ENCODE measurements at regions not wholly inside any gene's neighbourhood (a gene's known extent, or its start where the extent isn't known, plus 50 kb on each side); places are given as distances from the start of the nearest gene placed in this dataset.

DNA sequence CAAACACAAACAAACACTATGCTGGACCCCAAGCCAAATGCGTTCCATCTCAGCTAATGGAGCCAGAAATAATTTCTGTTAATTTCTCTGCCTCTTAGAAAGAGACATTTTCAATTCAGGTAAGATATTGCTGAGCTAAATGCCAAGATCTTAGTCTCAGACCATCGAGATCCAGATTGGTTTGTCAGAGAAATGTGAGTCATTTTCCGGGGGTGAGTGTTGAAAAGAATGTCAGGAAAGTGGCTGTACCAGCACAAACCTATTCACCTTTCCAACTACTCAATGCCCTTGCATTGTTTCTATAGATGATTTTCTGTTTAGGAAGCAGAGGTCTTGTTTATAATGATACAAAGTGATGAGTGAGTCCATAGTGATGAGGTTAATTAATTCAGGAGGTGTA, 266.8 kb upstream of the TSHZ3 start:
- Histone ChIP-seq H3K27ac (ENCODE audit: low read length) (no peak overlapping the region), H3K9me3 (ENCODE audit: control insufficient read depth, insufficient read depth, low read length) (no peaks in the 10 kb centered on the region), H3K27me3 (ENCODE audit: control insufficient read depth, insufficient read depth, low read length) (no peaks in the 10 kb centered on the region), H3K4me3 (ENCODE audit: low read length) (no peak overlapping the region), H3K4me1 (ENCODE audit: control insufficient read depth, insufficient read depth, low read length) (no peaks in the 10 kb centered on the region), H3K36me3 (ENCODE audit: control insufficient read depth, insufficient read depth, low read length) (no peaks in the 10 kb centered on the region)
- WGBS (ENCODE audit: insufficient coverage, insufficient read length), result no CpG with 5 or more reads among the region's 3 CpGs
- no peak for DNase-seq (ENCODE audit: low read depth, low spot score)

GRCh38 chr19:31617010-31617585, 267.9 kb upstream of the TSHZ3 start:
- WGBS (ENCODE audit: insufficient coverage, insufficient read length), result no CpG with 5 or more reads among the region's 4 CpGs
- H3K4me1 ChIP-seq (ENCODE audit: control insufficient read depth, insufficient read depth, low read length), result no peaks in the 10 kb centered on the region
- no peak for DNase-seq (ENCODE audit: low read depth, low spot score)

DNA sequence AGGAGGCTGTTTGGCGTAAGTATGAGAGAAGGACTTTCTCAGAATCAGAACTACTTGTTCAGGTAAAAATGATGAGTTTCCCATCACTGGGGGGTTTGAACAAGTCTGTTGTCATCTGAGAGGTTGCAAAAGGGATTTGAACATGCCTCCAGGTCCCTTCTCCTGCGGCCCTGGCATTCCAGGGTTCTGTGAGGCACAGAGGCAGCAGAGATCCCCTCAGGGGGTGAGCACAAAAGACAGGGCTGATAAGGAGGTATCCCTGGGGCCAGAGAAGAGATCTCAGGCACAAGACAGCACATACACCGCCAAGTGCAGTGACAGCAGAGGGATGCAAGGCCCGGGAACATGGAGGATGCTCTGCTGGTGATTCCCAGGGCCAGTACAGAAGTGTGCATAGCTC, 275.8 kb upstream of the TSHZ3 start:
- Histone ChIP-seq H3K36me3 (ENCODE audit: control insufficient read depth, insufficient read depth, low read length) (no peaks in the 10 kb centered on the region), H3K4me3 (ENCODE audit: low read length) (no peak overlapping the region)
- no CpG with 5 or more reads among the region's 4 CpGs for WGBS (ENCODE audit: insufficient coverage, insufficient read length)

More at GRCh38 chr19:31617010-31617585, 267.9 kb upstream of the TSHZ3 start:
- Histone ChIP-seq H3K4me3 (ENCODE audit: low read length) (no peak overlapping the region), H3K27me3 (ENCODE audit: control insufficient read depth, insufficient read depth, low read length) (no peaks in the 10 kb centered on the region), H3K27ac (ENCODE audit: low read length) (no peak overlapping the region), H3K9me3 (ENCODE audit: control insufficient read depth, insufficient read depth, low read length) (no peaks in the 10 kb centered on the region), H3K36me3 (ENCODE audit: control insufficient read depth, insufficient read depth, low read length) (no peaks in the 10 kb centered on the region)

DNA sequence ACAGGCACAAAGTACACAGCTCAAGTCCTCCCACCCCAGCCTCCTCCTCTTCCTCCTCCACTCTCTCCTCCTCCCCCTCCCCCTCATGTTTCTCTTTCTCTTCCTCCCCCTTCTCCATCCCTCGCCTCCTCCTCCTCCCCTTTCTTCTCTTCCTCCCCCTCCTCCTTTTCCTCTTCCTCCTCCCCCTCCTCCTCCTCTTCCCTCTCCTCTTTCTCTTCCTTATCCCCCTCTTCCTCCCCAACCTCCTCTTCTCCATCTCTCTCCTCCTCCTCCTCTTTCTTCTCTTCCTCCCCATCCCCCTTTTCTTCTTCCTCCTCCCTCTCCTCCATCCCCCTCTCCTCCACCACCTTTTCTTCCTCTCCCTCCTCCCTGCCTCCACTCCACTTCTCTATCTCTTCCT, 276.3 kb upstream of the TSHZ3 start:
- no peak overlapping the region for H3K27ac ChIP-seq (ENCODE audit: low read length)
- no peaks in the 10 kb centered on the region for H3K36me3 ChIP-seq (ENCODE audit: control insufficient read depth, insufficient read depth, low read length)
- no CpG with 5 or more reads among the region's 1 CpG for WGBS (ENCODE audit: insufficient coverage, insufficient read length)
- no peaks in the 10 kb centered on the region for H3K27me3 ChIP-seq (ENCODE audit: control insufficient read depth, insufficient read depth, low read length)
- H3K4me3 ChIP-seq (ENCODE audit: low read length), result no peak overlapping the region
- H3K4me1 ChIP-seq (ENCODE audit: control insufficient read depth, insufficient read depth, low read length), result no peaks in the 10 kb centered on the region; the same call in 1 of the 2 replicates
- no peak for DNase-seq (ENCODE audit: low read depth, low spot score)
- H3K9me3 ChIP-seq (ENCODE audit: control insufficient read depth, insufficient read depth, low read length), result no peaks in the 10 kb centered on the region

More for the DNA sequence above, 275.8 kb upstream of the TSHZ3 start:
- Histone ChIP-seq H3K27ac (ENCODE audit: low read length) (no peak overlapping the region), H3K9me3 (ENCODE audit: control insufficient read depth, insufficient read depth, low read length) (no peaks in the 10 kb centered on the region), H3K4me1 (ENCODE audit: control insufficient read depth, insufficient read depth, low read length) (no peaks in the 10 kb centered on the region; the same call in 1 of the 2 replicates), H3K27me3 (ENCODE audit: control insufficient read depth, insufficient read depth, low read length) (no peaks in the 10 kb centered on the region)
- no peak for DNase-seq (ENCODE audit: low read depth, low spot score)

GRCh38 chr19:31626941-31627340, 277.7 kb upstream of the TSHZ3 start:
- DNase-seq (ENCODE audit: low read depth, low spot score), result no peak
- Histone ChIP-seq H3K36me3 (ENCODE audit: control insufficient read depth, insufficient read depth, low read length) (no peaks in the 10 kb centered on the region), H3K9me3 (ENCODE audit: control insufficient read depth, insufficient read depth, low read length) (no peaks in the 10 kb centered on the region), H3K4me1 (ENCODE audit: control insufficient read depth, insufficient read depth, low read length) (no peaks in the 10 kb centered on the region; the same call in 1 of the 2 replicates), H3K27ac (ENCODE audit: low read length) (no peak overlapping the region), H3K4me3 (ENCODE audit: low read length) (no peak overlapping the region), H3K27me3 (ENCODE audit: control insufficient read depth, insufficient read depth, low read length) (no peaks in the 10 kb centered on the region)
- WGBS (ENCODE audit: insufficient coverage, insufficient read length), result no CpG with 5 or more reads among the region's 5 CpGs

DNA sequence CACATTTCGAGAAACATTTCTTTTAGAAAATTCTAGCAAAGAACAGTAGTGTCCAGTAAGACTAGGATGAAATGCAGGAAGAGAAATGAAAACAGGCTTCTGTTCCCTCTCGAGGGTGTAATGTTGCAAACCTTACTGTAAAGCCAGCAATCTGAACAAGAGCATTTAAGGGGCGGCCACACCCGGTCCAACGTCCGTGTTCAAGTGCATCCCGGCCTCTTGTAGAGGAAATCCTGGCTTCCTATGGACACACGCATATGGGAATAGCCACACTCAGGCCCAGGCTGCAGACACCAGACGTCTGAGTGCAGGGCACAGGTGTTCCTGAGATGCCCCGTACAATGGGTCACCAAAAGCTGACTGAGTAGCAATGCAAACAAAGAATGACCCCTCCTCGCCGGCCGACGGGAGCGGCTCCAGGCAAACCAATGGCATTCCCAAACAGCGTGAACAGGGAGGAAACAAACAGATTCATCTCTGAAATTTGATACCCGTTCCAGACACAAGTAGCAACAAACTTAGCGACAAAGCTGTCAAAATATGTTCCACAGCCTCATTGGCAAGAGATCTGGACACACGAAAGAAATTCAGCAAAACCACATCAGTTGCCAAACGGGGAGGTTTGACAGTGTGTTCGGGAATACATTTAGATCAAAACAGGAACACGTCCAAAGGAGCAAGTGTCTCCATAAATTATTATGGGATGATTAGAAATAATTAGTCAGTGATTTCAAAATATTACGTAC, 278.6 kb upstream of the TSHZ3 start:
- no CpG with 5 or more reads among the region's 23 CpGs for WGBS (ENCODE audit: insufficient coverage, insufficient read length)
- DNase-seq (ENCODE audit: low read depth, low spot score), result no peak
- no peaks in the 10 kb centered on the region for H3K27me3 ChIP-seq (ENCODE audit: control insufficient read depth, insufficient read depth, low read length)
- no peak overlapping the region for H3K4me3 ChIP-seq (ENCODE audit: low read length)
- H3K9me3 ChIP-seq (ENCODE audit: control insufficient read depth, insufficient read depth, low read length), result no peaks in the 10 kb centered on the region
- no peaks in the 10 kb centered on the region; the same call in 1 of the 2 replicates for H3K4me1 ChIP-seq (ENCODE audit: control insufficient read depth, insufficient read depth, low read length)
- H3K36me3 ChIP-seq (ENCODE audit: control insufficient read depth, insufficient read depth, low read length), result no peaks in the 10 kb centered on the region
- H3K27ac ChIP-seq (ENCODE audit: low read length), result no peak overlapping the region

GRCh38 chr19:31629579-31630363, 280.5 kb upstream of the TSHZ3 start:
- WGBS (ENCODE audit: insufficient coverage, insufficient read length), result no CpG with 5 or more reads among the region's 18 CpGs
- H3K9me3 ChIP-seq (ENCODE audit: control insufficient read depth, insufficient read depth, low read length), result no peaks in the 10 kb centered on the region
- no peaks in the 10 kb centered on the region for H3K36me3 ChIP-seq (ENCODE audit: control insufficient read depth, insufficient read depth, low read length)
- H3K4me3 ChIP-seq (ENCODE audit: low read length), result no peak overlapping the region
- no peak for DNase-seq (ENCODE audit: low read depth, low spot score)
- no peaks in the 10 kb centered on the region for H3K27me3 ChIP-seq (ENCODE audit: control insufficient read depth, insufficient read depth, low read length)
- H3K4me1 ChIP-seq (ENCODE audit: control insufficient read depth, insufficient read depth, low read length), result no peaks in the 10 kb centered on the region; the same call in 1 of the 2 replicates
- no peak overlapping the region for H3K27ac ChIP-seq (ENCODE audit: low read length)

DNA sequence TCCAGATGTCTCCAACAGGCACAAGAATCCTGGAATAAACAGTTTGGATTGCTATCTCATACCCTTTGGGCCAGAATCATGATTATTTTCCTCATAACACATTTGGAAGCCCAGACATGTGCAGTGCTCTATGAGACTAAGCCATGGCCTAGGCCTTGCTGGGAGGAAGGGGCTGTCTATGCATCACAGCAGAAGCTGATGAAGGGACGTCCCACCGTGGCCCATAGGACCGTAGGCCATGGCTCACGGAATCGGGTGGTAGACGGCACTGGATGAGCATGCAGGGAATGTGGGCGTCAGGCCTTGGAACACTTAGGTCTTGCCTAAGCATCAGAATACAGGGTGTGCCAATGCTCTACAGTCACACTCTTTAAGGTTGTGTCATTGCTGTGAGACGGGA, 283.8 kb upstream of the TSHZ3 start:
- H3K9me3 ChIP-seq (ENCODE audit: control insufficient read depth, insufficient read depth, low read length), result no peaks in the 10 kb centered on the region
- DNase-seq (ENCODE audit: low read depth, low spot score), result no peak
- no peaks in the 10 kb centered on the region for H3K27me3 ChIP-seq (ENCODE audit: control insufficient read depth, insufficient read depth, low read length)
- H3K4me1 ChIP-seq (ENCODE audit: control insufficient read depth, insufficient read depth, low read length), result no peaks in the 10 kb centered on the region
- no peak overlapping the region for H3K4me3 ChIP-seq (ENCODE audit: low read length)
- no peaks in the 10 kb centered on the region for H3K36me3 ChIP-seq (ENCODE audit: control insufficient read depth, insufficient read depth, low read length)
- H3K27ac ChIP-seq (ENCODE audit: low read length), result no peak overlapping the region
- WGBS (ENCODE audit: insufficient coverage, insufficient read length), result no CpG with 5 or more reads among the region's 8 CpGs

- H3K9me3 ChIP-seq (ENCODE audit: control insufficient read depth, insufficient read depth, low read length), result no peaks in the 10 kb centered on the region
- no peaks in the 10 kb centered on the region for H3K36me3 ChIP-seq (ENCODE audit: control insufficient read depth, insufficient read depth, low read length)
- no peak for DNase-seq (ENCODE audit: low read depth, low spot score)
- H3K4me3 ChIP-seq (ENCODE audit: low read length), result no peak overlapping the region
- whole genome bisulfite sequencing (ENCODE audit: insufficient coverage, insufficient read length), result no CpG with 5 or more reads among the region's 1 CpG
- no peaks in the 10 kb centered on the region for H3K4me1 ChIP-seq (ENCODE audit: control insufficient read depth, insufficient read depth, low read length)
- no peak overlapping the region for H3K27ac ChIP-seq (ENCODE audit: low read length)
- H3K27me3 ChIP-seq (ENCODE audit: control insufficient read depth, insufficient read depth, low read length), result no peaks in the 10 kb centered on the region
Observed at GRCh38 chr19:31639306-31639705, 290.1 kb upstream of the TSHZ3 start.

GRCh38 chr19:31641591-31641990, 292.4 kb upstream of the TSHZ3 start:
- H3K9me3 ChIP-seq (ENCODE audit: control insufficient read depth, insufficient read depth, low read length), result no peaks in the 10 kb centered on the region
- no peak for DNase-seq (ENCODE audit: low read depth, low spot score)
- no peaks in the 10 kb centered on the region for H3K4me1 ChIP-seq (ENCODE audit: control insufficient read depth, insufficient read depth, low read length)
- no peak overlapping the region for H3K27ac ChIP-seq (ENCODE audit: low read length)
- H3K27me3 ChIP-seq (ENCODE audit: control insufficient read depth, insufficient read depth, low read length), result no peaks in the 10 kb centered on the region
- H3K36me3 ChIP-seq (ENCODE audit: control insufficient read depth, insufficient read depth, low read length), result no peaks in the 10 kb centered on the region
- WGBS (ENCODE audit: insufficient coverage, insufficient read length), result no CpG with 5 or more reads among the region's 2 CpGs
- H3K4me3 ChIP-seq (ENCODE audit: low read length), result no peak overlapping the region

All from iPS DF 6.9 (cell line).